NCI-H82 treated with DMSO at 0.1 percent for 48 hours (cell line): ENCODE measurements at regions not wholly inside any gene's neighbourhood (a gene's known extent, or its start where the extent isn't known, plus 50 kb on each side); places are given as distances from the start of the nearest gene placed in this dataset.
A peak's percentile ranks its signal among the peaks of the same experiment; 100 is the strongest.
"Not testable (repeated sequence)": the region's sequence is repeated elsewhere in the genome, so short reads cannot be mapped to it uniquely, and the experiment has no call there.

Source experiments
- DNase-seq: peaks from one replicate; lab custom pipeline; 2025; ENCODE audit not compliant: unreplicated experiment; lab: John Stamatoyannopoulos, UW

- no peak for DNase-seq
Observed at GRCh38 chr2:221999717-222000116, 299.1 kb downstream of the PAX3 start.

GRCh38 chr2:221999166-221999565 is 299.6 kb downstream of the PAX3 start:
- no peak for DNase-seq

- DNase-seq, result no peak
Observed at GRCh38 chr2:221997683-221998082, 301.1 kb downstream of the PAX3 start.

GRCh38 chr2:221997100-221997499 is 301.7 kb downstream of the PAX3 start:
- DNase-seq, result no peak

GRCh38 chr2:221994926-221995325 is 303.9 kb downstream of the PAX3 start:
- no peak for DNase-seq

GRCh38 chr2:221984376-221984775 is 314.4 kb downstream of the PAX3 start:
- DNase-seq, result not testable (repeated sequence)

- DNase-seq, result no peak
Observed at GRCh38 chr2:221981912-221982470, 316.8 kb downstream of the PAX3 start.

GRCh38 chr2:221975151-221975550 is 323.6 kb downstream of the PAX3 start:
- DNase-seq, result no peak

- no peak for DNase-seq
Observed at GRCh38 chr2:221973902-221974301, 324.9 kb downstream of the PAX3 start.

- DNase-seq, result no peak
Observed at GRCh38 chr2:221973502-221973901, 325.3 kb downstream of the PAX3 start.

GRCh38 chr2:221972813-221973478 is 325.9 kb downstream of the PAX3 start:
- DNase-seq, result no peak

GRCh38 chr2:221970389-221970788 is 328.4 kb downstream of the PAX3 start:
- no peak for DNase-seq

GRCh38 chr2:221969830-221970144 is 329.0 kb downstream of the PAX3 start:
- no peak for DNase-seq

GRCh38 chr2:221969087-221969829 is 329.5 kb downstream of the PAX3 start:
- DNase-seq, result peak; percentile 8

GRCh38 chr2:221962186-221962585 is 336.6 kb downstream of the PAX3 start:
- DNase-seq, result no peak

- DNase-seq, result no peak
Observed at GRCh38 chr2:221961561-221961960, 337.2 kb downstream of the PAX3 start.

- DNase-seq, result no peak
Observed at GRCh38 chr2:221958224-221958623, 340.6 kb downstream of the PAX3 start.

- no peak for DNase-seq
Observed at GRCh38 chr2:221948076-221948475, 350.7 kb downstream of the PAX3 start.

GRCh38 chr2:221944452-221944851 is 354.3 kb downstream of the PAX3 start:
- DNase-seq, result not testable (repeated sequence)

GRCh38 chr2:221943076-221943810 is 355.6 kb downstream of the PAX3 start:
- DNase-seq, result no peak

GRCh38 chr2:221931251-221931991 is 359.3 kb upstream of the EPHA4 start:
- DNase-seq, result no peak
